KMS-11 (cell line): ENCODE measurements at regions not wholly inside any gene's neighbourhood (a gene's known extent, or its start where the extent isn't known, plus 50 kb on each side); places are given as distances from the start of the nearest gene placed in this dataset.
"Not testable (repeated sequence)": the region's sequence is repeated elsewhere in the genome, so short reads cannot be mapped to it uniquely, and the experiment has no call there.

ENCODE experiments used
- H2AFZ ChIP-seq: fragments of 200-600 bp; sonication (generic); 2 replicates; pipeline ENCODE4 v1.6.1; 2016; ENCODE audit warnings: antibody characterized with exemption, mixed run types, low read depth
- H3K27ac ChIP-seq: fragments of 200-600 bp; sonication (generic); 2 replicates; pipeline ENCODE4 v1.6.1; 2016; ENCODE audit warnings: mild to moderate bottlenecking, mixed run types
- H3K27me3 ChIP-seq: fragments of 200-600 bp; sonication (generic); 2 replicates; pipeline ENCODE4 v1.6.1; 2017; ENCODE audit warnings: mild to moderate bottlenecking, low read depth, mixed run types, moderate library complexity; ENCODE audit not compliant: insufficient read depth
- H3K36me3 ChIP-seq: fragments of 200-600 bp; sonication (generic); 2 replicates; pipeline ENCODE4 v1.6.1; 2017; ENCODE audit warnings: mild to moderate bottlenecking, mixed run types; ENCODE audit not compliant: insufficient read depth
- H3K4me1 ChIP-seq: fragments of 200-600 bp; sonication (generic); 2 replicates; pipeline ENCODE4 v1.6.1; 2016; ENCODE audit warnings: mild to moderate bottlenecking, low read depth, mixed run types; ENCODE audit not compliant: poor library complexity, severe bottlenecking
- H3K4me2 ChIP-seq: fragments of 200-600 bp; sonication (generic); 2 replicates; pipeline ENCODE4 v1.7.0; 2016; ENCODE audit warnings: mild to moderate bottlenecking, mixed run types
- H3K4me3 ChIP-seq: fragments of 200-600 bp; sonication (generic); IDR thresholded peaks from 2 replicates; pipeline ENCODE4 v1.6.1; 2017; ENCODE audit warnings: low read depth, low read length, mixed read lengths; ENCODE audit not compliant: insufficient read depth
- H3K79me2 ChIP-seq: fragments of 200-600 bp; sonication (generic); 2 replicates; pipeline ENCODE4 v1.6.1; 2016; ENCODE audit warnings: low read depth, mixed run types; ENCODE audit not compliant: insufficient read depth
- H3K9ac ChIP-seq: fragments of 200-600 bp; sonication (generic); 2 replicates; pipeline ENCODE4 v1.6.1; 2016; ENCODE audit warnings: mild to moderate bottlenecking, mixed run types
- H4K20me1 ChIP-seq: fragments of 200-600 bp; sonication (generic); 2 replicates; pipeline ENCODE4 v1.6.1; 2016; ENCODE audit warnings: mild to moderate bottlenecking, mixed run types; ENCODE audit not compliant: insufficient read depth
- CTCF ChIP-seq: fragments of 200-600 bp; sonication (generic); conservative IDR thresholded peaks from 2 replicates; pipeline ENCODE4 v1.6.1; 2017; ENCODE audit warnings: low read depth, mild to moderate bottlenecking, antibody characterized with exemption, low read length, moderate library complexity, mixed read lengths

GRCh38 chr4:9505341-9505740, 61.1 kb downstream of the DEFB131A start:
- not testable (repeated sequence) for H3K36me3 ChIP-seq, H3K27ac ChIP-seq, H4K20me1 ChIP-seq, H3K4me3 ChIP-seq, H3K9ac ChIP-seq, H3K79me2 ChIP-seq, H3K27me3 ChIP-seq, H2AFZ ChIP-seq, H3K4me2 ChIP-seq, H3K4me1 ChIP-seq

GRCh38 chr4:9506672-9507071, 62.5 kb downstream of the DEFB131A start:
- H3K4me2 ChIP-seq, H3K27me3 ChIP-seq, H3K27ac ChIP-seq, H3K9ac ChIP-seq, H3K36me3 ChIP-seq, H2AFZ ChIP-seq, H3K4me3 ChIP-seq, H4K20me1 ChIP-seq, H3K79me2 ChIP-seq, H3K4me1 ChIP-seq: not testable (repeated sequence)

GRCh38 chr4:9512941-9513340, 68.7 kb downstream of the DEFB131A start:
- not testable (repeated sequence) for H3K9ac ChIP-seq, H3K27me3 ChIP-seq, H3K79me2 ChIP-seq, H3K4me1 ChIP-seq, H3K4me2 ChIP-seq, H4K20me1 ChIP-seq, H2AFZ ChIP-seq, H3K27ac ChIP-seq, H3K4me3 ChIP-seq, H3K36me3 ChIP-seq

- not testable (repeated sequence) for H3K4me3 ChIP-seq, H3K9ac ChIP-seq, H3K79me2 ChIP-seq
Measured at GRCh38 chr4:9519631-9520030, 75.4 kb downstream of the DEFB131A start.

GRCh38 chr4:9522903-9523302, 78.7 kb downstream of the DEFB131A start:
- not testable (repeated sequence) for H3K27me3 ChIP-seq, H3K9ac ChIP-seq, H3K4me2 ChIP-seq, H4K20me1 ChIP-seq, H3K4me3 ChIP-seq, H2AFZ ChIP-seq, H3K79me2 ChIP-seq, H3K4me1 ChIP-seq, H3K36me3 ChIP-seq, H3K27ac ChIP-seq

More at GRCh38 chr4:9519631-9520030, 75.4 kb downstream of the DEFB131A start:
- not testable (repeated sequence) for H3K27ac ChIP-seq, H3K4me1 ChIP-seq, H3K4me2 ChIP-seq, H3K27me3 ChIP-seq, H4K20me1 ChIP-seq, H3K36me3 ChIP-seq, H2AFZ ChIP-seq

- not testable (repeated sequence) for H3K4me2 ChIP-seq, H3K27me3 ChIP-seq, H3K79me2 ChIP-seq, H3K36me3 ChIP-seq, H4K20me1 ChIP-seq, H3K4me3 ChIP-seq, H3K27ac ChIP-seq, H3K4me1 ChIP-seq, H3K9ac ChIP-seq, H2AFZ ChIP-seq
Measured at GRCh38 chr4:9524406-9524805, 80.2 kb downstream of the DEFB131A start.

GRCh38 chr4:9532134-9532862, 88.1 kb downstream of the DEFB131A start:
- not testable (repeated sequence) for H4K20me1 ChIP-seq, H3K4me1 ChIP-seq, H3K4me3 ChIP-seq, H3K27ac ChIP-seq, H3K79me2 ChIP-seq, H3K36me3 ChIP-seq, H3K27me3 ChIP-seq
- peak overlapping the region; percentile 57; the same call in 1 of the 2 replicates for H2AFZ ChIP-seq
- TF ChIP-seq CTCF, result peak; percentile 9; the same call in 1 of the 2 replicates
- H3K9ac ChIP-seq, result peak overlapping the region; percentile 73
- peak overlapping the region; percentile 33; the same call in 1 of the 2 replicates for H3K4me2 ChIP-seq

- H3K27ac ChIP-seq, H3K27me3 ChIP-seq, H3K4me1 ChIP-seq, H3K79me2 ChIP-seq, H3K36me3 ChIP-seq, H4K20me1 ChIP-seq, H2AFZ ChIP-seq, H3K4me3 ChIP-seq: not testable (repeated sequence)
- Histone ChIP-seq H3K9ac (peak overlapping the region; percentile 73; the same call in 1 of the 2 replicates), H3K4me2 (peak overlapping the region; percentile 33; the same call in 1 of the 2 replicates)
Measured at GRCh38 chr4:9532863-9533192, 88.6 kb downstream of the DEFB131A start.

- H3K9ac ChIP-seq, H3K79me2 ChIP-seq, H3K4me2 ChIP-seq: not testable (repeated sequence)
Measured at GRCh38 chr4:9537101-9537500, 92.9 kb downstream of the DEFB131A start.

More at GRCh38 chr4:9537101-9537500, 92.9 kb downstream of the DEFB131A start:
- H3K4me1 ChIP-seq, H3K4me3 ChIP-seq, H3K27ac ChIP-seq, H3K36me3 ChIP-seq, H3K27me3 ChIP-seq, H4K20me1 ChIP-seq, H2AFZ ChIP-seq: not testable (repeated sequence)
